Fibroblast of gingiva (primary cell): ENCODE measurements at regions not wholly inside any gene's neighbourhood (a gene's known extent, or its start where the extent isn't known, plus 50 kb on each side); places are given as distances from the start of the nearest gene placed in this dataset.
"Not testable (repeated sequence)": the region's sequence is repeated elsewhere in the genome, so short reads cannot be mapped to it uniquely, and the experiment has no call there.

Source experiments
- DNase-seq: peaks from one replicate; pipeline ENCODE4 v3.0.0-alpha.2; 2011; ENCODE audit warnings: low read depth

- no peak for DNase-seq
Measured at GRCh38 chr3:130800829-130801228, 54.2 kb upstream of the PIK3R4 start.

GRCh38 chr3:130801473-130801872 is 54.8 kb upstream of the PIK3R4 start:
- DNase-seq = no peak

- DNase-seq = no peak
Measured at GRCh38 chr3:130811557-130811956, 64.9 kb upstream of the PIK3R4 start.

GRCh38 chr3:130814691-130815472 is 68.3 kb upstream of the PIK3R4 start:
- no peak for DNase-seq

- DNase-seq = no peak
Measured at GRCh38 chr3:130816561-130817445, 70.2 kb upstream of the PIK3R4 start.

- not testable (repeated sequence) for DNase-seq
Measured at GRCh38 chr3:130818066-130818465, 71.4 kb upstream of the PIK3R4 start.

GRCh38 chr3:130820976-130821375 is 72.9 kb upstream of the ATP2C1 start:
- peak; percentile 57 for DNase-seq

- DNase-seq = no peak
Measured at GRCh38 chr3:130821806-130822205, 72.1 kb upstream of the ATP2C1 start.

GRCh38 chr3:130823241-130823884 is 70.5 kb upstream of the ATP2C1 start:
- no peak for DNase-seq

GRCh38 chr3:130823996-130824395 is 69.9 kb upstream of the ATP2C1 start:
- DNase-seq = no peak

GRCh38 chr3:130825762-130826299 is 68.1 kb upstream of the ATP2C1 start:
- no peak for DNase-seq

- no peak for DNase-seq
Measured at GRCh38 chr3:130826516-130827182, 67.2 kb upstream of the ATP2C1 start.

GRCh38 chr3:130827486-130827885 is 66.4 kb upstream of the ATP2C1 start:
- DNase-seq = no peak

GRCh38 chr3:130828948-130829947 is 64.6 kb upstream of the ATP2C1 start:
- no peak for DNase-seq

- DNase-seq = no peak
Measured at GRCh38 chr3:130831719-130832400, 62.0 kb upstream of the ATP2C1 start.

- not testable (repeated sequence) for DNase-seq
Measured at GRCh38 chr3:130832401-130832746, 61.5 kb upstream of the ATP2C1 start.

- peak; percentile 43 for DNase-seq
Measured at GRCh38 chr3:130834476-130834875, 59.4 kb upstream of the ATP2C1 start.

- DNase-seq = peak; percentile 7
Measured at GRCh38 chr3:130835483-130835882, 58.4 kb upstream of the ATP2C1 start.

GRCh38 chr3:130838898-130839600 is 54.8 kb upstream of the ATP2C1 start:
- peak; percentile 6 for DNase-seq
